GM12874 (cell line): ENCODE measurements at regions not wholly inside any gene's neighbourhood (a gene's known extent, or its start where the extent isn't known, plus 50 kb on each side); places are given as distances from the start of the nearest gene placed in this dataset.

ENCODE experiments used
- CTCF ChIP-seq: IDR thresholded peaks from 2 replicates; pipeline ENCODE4 v1.5.1; 2011; ENCODE audit warnings: low read depth, mild to moderate bottlenecking, control low read depth, low read length, moderate library complexity; ENCODE audit not compliant: insufficient read depth

- TF ChIP-seq CTCF, result no peak
Observed at GRCh38 chr18:74023220-74023619, 124.4 kb downstream of the FBXO15 start.

- no peak for TF ChIP-seq CTCF
Observed at GRCh38 chr18:74019864-74020263, 127.8 kb downstream of the FBXO15 start.

- TF ChIP-seq CTCF, result no peak
Observed at GRCh38 chr18:74013955-74014354, 133.7 kb downstream of the FBXO15 start.

- TF ChIP-seq CTCF, result no peak
Observed at GRCh38 chr18:74012954-74013630, 134.5 kb downstream of the FBXO15 start.

GRCh38 chr18:74006143-74006542, 141.5 kb downstream of the FBXO15 start:
- no peak for TF ChIP-seq CTCF

- TF ChIP-seq CTCF, result no peak
Observed at GRCh38 chr18:74005320-74006109, 142.1 kb downstream of the FBXO15 start.

- no peak for TF ChIP-seq CTCF
Observed at GRCh38 chr18:73992242-73993022, 155.2 kb downstream of the FBXO15 start.
